ENCODE measurements at regions not wholly inside any gene's neighbourhood (a gene's known extent, or its start where the extent isn't known, plus 50 kb on each side); places are given as distances from the start of the nearest gene placed in this dataset.
A peak's percentile ranks its signal among the peaks of the same experiment; 100 is the strongest.

GRCh38 chr21:35136106-35136505 lies 87.0 kb upstream of the RUNX1 start:
- DNase-seq (ENCODE audit: low read depth), result no peak
- H3K4me3 ChIP-seq (ENCODE audit: low read depth, low read length), result no peak overlapping the region
- TF ChIP-seq CTCF (IDR thresholded peaks at IDR 0.05; ENCODE audit: insufficient read depth, low read depth, low read length), result no peak

GRCh38 chr21:35135481-35135880 lies 86.4 kb upstream of the RUNX1 start:
- DNase-seq (ENCODE audit: low read depth), result no peak
- TF ChIP-seq CTCF (IDR thresholded peaks at IDR 0.05; ENCODE audit: insufficient read depth, low read depth, low read length), result no peak
- no peak overlapping the region for H3K4me3 ChIP-seq (ENCODE audit: low read depth, low read length)

DNA sequence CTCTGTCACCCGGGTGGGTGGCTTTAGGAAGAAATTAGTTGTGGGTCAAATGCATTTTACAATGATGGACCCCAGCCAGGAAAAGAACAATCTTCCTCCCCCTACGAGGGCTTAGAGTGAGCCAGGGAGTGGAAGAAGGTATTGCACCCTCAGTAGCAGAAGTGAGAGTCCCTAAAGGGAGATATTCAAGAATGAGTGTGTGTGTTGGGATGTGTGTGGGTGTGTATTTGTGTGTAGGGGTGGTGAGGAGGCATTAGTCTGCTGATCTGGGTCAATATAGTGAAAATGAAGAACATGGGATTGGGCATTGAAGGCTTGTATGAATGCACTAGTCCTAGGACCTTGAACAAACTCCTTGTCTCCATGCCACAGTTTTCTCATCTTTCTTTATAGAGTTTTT lies 85.2 kb upstream of the RUNX1 start:
- no peak overlapping the region for H3K4me3 ChIP-seq (ENCODE audit: low read depth, low read length)
- no peak for TF ChIP-seq CTCF (IDR thresholded peaks at IDR 0.05; ENCODE audit: insufficient read depth, low read depth, low read length)
- DNase-seq (ENCODE audit: low read depth), result no peak

DNA sequence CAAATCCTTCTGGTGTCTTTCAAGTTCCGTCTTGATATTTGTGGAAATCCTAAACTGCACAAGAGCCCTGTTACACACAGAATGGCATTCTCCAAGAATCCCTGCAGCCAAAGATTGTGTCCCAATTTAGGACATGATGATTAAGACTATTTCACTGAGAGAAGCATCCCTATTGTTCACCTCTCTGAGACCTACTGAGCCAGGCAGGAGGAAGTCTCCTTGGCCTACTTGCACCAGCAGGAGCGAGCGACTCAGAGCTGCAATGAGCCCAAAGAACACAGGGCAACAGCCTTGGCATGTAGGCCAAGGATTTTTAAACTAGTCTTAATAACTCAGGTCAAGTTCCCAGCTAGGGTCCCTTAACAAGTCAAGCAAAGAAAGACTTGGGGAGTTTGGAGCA lies 79.4 kb upstream of the RUNX1 start:
- no peak for DNase-seq (ENCODE audit: low read depth)
- no peak for TF ChIP-seq CTCF (IDR thresholded peaks at IDR 0.05; ENCODE audit: insufficient read depth, low read depth, low read length)
- no peak overlapping the region for H3K4me3 ChIP-seq (ENCODE audit: low read depth, low read length)

GRCh38 chr21:35127851-35128250 lies 78.7 kb upstream of the RUNX1 start:
- no peak overlapping the region for H3K4me3 ChIP-seq (ENCODE audit: low read depth, low read length)
- no peak for TF ChIP-seq CTCF (IDR thresholded peaks at IDR 0.05; ENCODE audit: insufficient read depth, low read depth, low read length)
- DNase-seq (ENCODE audit: low read depth), result peak; percentile 20

DNA sequence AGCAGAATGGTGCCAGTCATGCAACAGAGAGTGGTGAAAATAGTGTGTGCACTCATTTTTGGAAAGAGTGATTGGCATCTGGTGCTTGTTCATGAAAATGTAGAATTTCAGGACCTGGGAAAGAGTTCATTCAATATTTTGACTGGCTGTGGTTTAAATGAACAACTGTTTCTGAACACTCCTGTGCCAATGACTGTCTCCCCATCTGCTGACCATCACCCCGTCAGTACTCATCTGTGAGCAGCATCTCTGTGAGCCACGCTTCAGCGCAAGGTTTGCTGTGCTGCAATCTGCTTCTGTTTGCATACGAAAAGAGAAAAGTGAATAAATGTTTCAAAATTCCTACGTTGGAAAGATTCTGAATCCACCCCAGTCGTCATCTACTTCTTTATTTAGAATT lies 77.9 kb upstream of the RUNX1 start:
- TF ChIP-seq CTCF (IDR thresholded peaks at IDR 0.05; ENCODE audit: insufficient read depth, low read depth, low read length), result no peak
- no peak for DNase-seq (ENCODE audit: low read depth)
- no peak overlapping the region for H3K4me3 ChIP-seq (ENCODE audit: low read depth, low read length)

- no peak for DNase-seq (ENCODE audit: low read depth)
- no peak overlapping the region for H3K4me3 ChIP-seq (ENCODE audit: low read depth, low read length)
- TF ChIP-seq CTCF (IDR thresholded peaks at IDR 0.05; ENCODE audit: insufficient read depth, low read depth, low read length), result no peak
These were observed 71.6 kb upstream of the RUNX1 start for GRCh38 chr21:35120631-35121180.

Data from fibroblast of villous mesenchyme (primary cell).